Astrocyte (in vitro differentiated cells and primary cell): ENCODE measurements at regions not wholly inside any gene's neighbourhood (a gene's known extent, or its start where the extent isn't known, plus 50 kb on each side); places are given as distances from the start of the nearest gene placed in this dataset.

Experiments
- CTCF ChIP-seq: IDR thresholded peaks from 2 replicates; pipeline ENCODE4 v1.5.1; 2011; ENCODE audit warnings: low read depth, mild to moderate bottlenecking, inconsistent platforms, low read length, moderate library complexity; ENCODE audit not compliant: insufficient read depth
- EZH2 ChIP-seq: IDR thresholded peaks from 2 replicates; pipeline ENCODE4 v1.6.1; 2012; ENCODE audit warnings: mild to moderate bottlenecking, low read length, inconsistent platforms; ENCODE audit not compliant: insufficient read depth

- no peak for TF ChIP-seq CTCF
- TF ChIP-seq EZH2 = no peak
Measured at GRCh38 chr3:48067271-48067670, 51.1 kb upstream of the MAP4 start.
